NCI-H524 treated with DMSO at 0.1 percent for 48 hours (cell line): ENCODE measurements at regions not wholly inside any gene's neighbourhood (a gene's known extent, or its start where the extent isn't known, plus 50 kb on each side); places are given as distances from the start of the nearest gene placed in this dataset.

Source experiments
- DNase-seq: peaks from one replicate; lab custom pipeline; 2025; lab: John Stamatoyannopoulos, UW

DNA sequence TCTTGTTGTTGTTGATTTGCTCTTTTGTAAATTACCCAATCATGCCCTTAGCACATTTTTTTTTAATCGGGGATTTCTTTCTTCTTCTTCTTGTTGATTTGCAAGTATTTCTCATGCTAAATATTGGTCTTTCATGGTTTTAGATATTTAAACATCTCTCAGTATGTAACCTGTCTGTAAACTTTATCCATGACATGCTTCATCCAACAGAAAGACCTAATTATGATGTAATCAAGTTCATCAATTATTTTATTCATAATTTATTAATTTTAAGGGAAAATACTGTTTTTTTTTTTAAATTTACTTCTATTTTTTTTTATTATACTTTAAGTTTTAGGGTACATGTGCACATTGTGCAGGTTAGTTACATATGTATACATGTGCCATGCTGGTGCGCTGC, 69.8 kb downstream of the TNFSF18 start:
- no peak for DNase-seq
